Calu3 (cell line): ENCODE measurements at regions not wholly inside any gene's neighbourhood (a gene's known extent, or its start where the extent isn't known, plus 50 kb on each side); places are given as distances from the start of the nearest gene placed in this dataset.
A peak's percentile ranks its signal among the peaks of the same experiment; 100 is the strongest.

Experiments used
- BruUV-seq: library from RNA; stranded (reverse); fragments of 400-500 nt; replicated peaks from 2 replicates; lab custom pipeline; 2021; lab: Mats Ljungman, UMichigan
- CTCF ChIA-PET: fragments of 300-600 bp; sonication (Branson Sonifier 250); formaldehyde crosslinking; loops from one replicate; lab custom pipeline; 2022; ENCODE audit warnings: antibody characterized with exemption; lab: Charles Lee
- DNase-seq: peaks from one replicate; pipeline ENCODE4 v3.0.0; 2022
- H3K27ac Mint-ChIP-seq: one replicate; pipeline ENCODE4 v1.8.0; 2022; ENCODE audit warnings: mixed read lengths; ENCODE audit not compliant: unreplicated experiment
- H3K27me3 Mint-ChIP-seq: one replicate; pipeline ENCODE4 v1.8.0; 2022; ENCODE audit warnings: mixed read lengths; ENCODE audit not compliant: unreplicated experiment
- H3K36me3 Mint-ChIP-seq: one replicate; pipeline ENCODE4 v1.8.0; 2022; ENCODE audit warnings: mild to moderate bottlenecking, moderate library complexity, mixed read lengths; ENCODE audit not compliant: insufficient read depth, unreplicated experiment
- H3K4me1 Mint-ChIP-seq: one replicate; pipeline ENCODE4 v1.8.0; 2022; ENCODE audit warnings: mild to moderate bottlenecking, low read depth, mixed read lengths; ENCODE audit not compliant: unreplicated experiment
- H3K4me3 Mint-ChIP-seq: one replicate; pipeline ENCODE4 v1.8.0; 2022; ENCODE audit warnings: mild to moderate bottlenecking, low read depth, moderate library complexity, mixed read lengths; ENCODE audit not compliant: unreplicated experiment
- H3K9me3 Mint-ChIP-seq: one replicate; pipeline ENCODE4 v1.8.0; 2022; ENCODE audit warnings: low read depth, mixed read lengths; ENCODE audit not compliant: unreplicated experiment
- CTCF ChIP-seq: fragments of 200-600 bp; IDR thresholded peaks from one replicate; pipeline ENCODE4 v1.8.0; 2022; ENCODE audit warnings: antibody characterized with exemption; ENCODE audit not compliant: unreplicated experiment
- intact Hi-C: fragments of 100-400 bp; cut with micrococcal nuclease; formaldehyde crosslinking; loops from one replicate; pipeline ENCODE4 v1.10.0; 2022; ENCODE audit not compliant: unreplicated experiment

- no peaks in the 10 kb centered on the region for H3K36me3 Mint-ChIP-seq
- TF ChIP-seq CTCF: no peak
- no peaks in the 10 kb centered on the region for H3K9me3 Mint-ChIP-seq
- peak overlapping the region; percentile 81 for H3K27ac Mint-ChIP-seq
- BruUV-seq: no TSS peak
- CTCF ChIA-PET: interaction anchor here (1.0 to 1.8 kb wide), 2 partner anchors 33 to 81 kb away, joined by 3 to 9 read pairs; no protein-coding TSS in a partner anchor
- no peaks in the 10 kb centered on the region for H3K27me3 Mint-ChIP-seq
- H3K4me3 Mint-ChIP-seq: peak overlapping the region; percentile 17
- intact Hi-C loops: loop anchor here (1.0 kb wide), 2 partner anchors 29 to 33 kb away; no protein-coding TSS in a partner anchor
- DNase-seq: peak; percentile 22
- H3K4me1 Mint-ChIP-seq: peaks cover 45% of the 10 kb centered on the region
These were observed 301.4 kb upstream of the IRAK1BP1 start for GRCh38 chr6:78565997-78566396.

- Mint-ChIP-seq H3K9me3 (peaks cover 2% of the 10 kb centered on the region), H3K36me3 (no peaks in the 10 kb centered on the region), H3K4me3 (no peak overlapping the region), H3K27me3 (no peaks in the 10 kb centered on the region), H3K27ac (no peak overlapping the region), H3K4me1 (peaks cover 22% of the 10 kb centered on the region)
- DNase-seq: no peak
- TF ChIP-seq CTCF: no peak
- intact Hi-C loops: no loop called here
- no TSS peak for BruUV-seq
- CTCF ChIA-PET: no interaction called here
These were observed 297.3 kb upstream of the IRAK1BP1 start for GRCh38 chr6:78570044-78570443.

GRCh38 chr6:78577585-78577984 lies 289.8 kb upstream of the IRAK1BP1 start:
- peaks cover 2% of the 10 kb centered on the region for H3K9me3 Mint-ChIP-seq
- CTCF ChIA-PET: no interaction called here
- H3K4me1 Mint-ChIP-seq: no peaks in the 10 kb centered on the region
- H3K27ac Mint-ChIP-seq: no peak overlapping the region
- DNase-seq: no peak
- BruUV-seq: no TSS peak
- H3K36me3 Mint-ChIP-seq: no peaks in the 10 kb centered on the region
- TF ChIP-seq CTCF: no peak
- H3K4me3 Mint-ChIP-seq: no peak overlapping the region
- intact Hi-C loops: no loop called here
- H3K27me3 Mint-ChIP-seq: no peaks in the 10 kb centered on the region

- H3K4me3 Mint-ChIP-seq: no peak overlapping the region
- no peaks in the 10 kb centered on the region for H3K4me1 Mint-ChIP-seq
- no peaks in the 10 kb centered on the region for H3K27me3 Mint-ChIP-seq
- intact Hi-C loops: no loop called here
- H3K27ac Mint-ChIP-seq: no peak overlapping the region
- no peak for DNase-seq
- H3K36me3 Mint-ChIP-seq: no peaks in the 10 kb centered on the region
- TF ChIP-seq CTCF: no peak
- H3K9me3 Mint-ChIP-seq: no peaks in the 10 kb centered on the region
- CTCF ChIA-PET: interaction anchor here (1.5 kb wide), 1 partner anchor 232 kb away, joined by 3 read pairs; no protein-coding TSS in a partner anchor
- no TSS peak for BruUV-seq
These were observed 288.9 kb upstream of the IRAK1BP1 start for GRCh38 chr6:78578430-78578829.
